ENCODE measurements at regions not wholly inside any gene's neighbourhood (a gene's known extent, or its start where the extent isn't known, plus 50 kb on each side); places are given as distances from the start of the nearest gene placed in this dataset.

DNA sequence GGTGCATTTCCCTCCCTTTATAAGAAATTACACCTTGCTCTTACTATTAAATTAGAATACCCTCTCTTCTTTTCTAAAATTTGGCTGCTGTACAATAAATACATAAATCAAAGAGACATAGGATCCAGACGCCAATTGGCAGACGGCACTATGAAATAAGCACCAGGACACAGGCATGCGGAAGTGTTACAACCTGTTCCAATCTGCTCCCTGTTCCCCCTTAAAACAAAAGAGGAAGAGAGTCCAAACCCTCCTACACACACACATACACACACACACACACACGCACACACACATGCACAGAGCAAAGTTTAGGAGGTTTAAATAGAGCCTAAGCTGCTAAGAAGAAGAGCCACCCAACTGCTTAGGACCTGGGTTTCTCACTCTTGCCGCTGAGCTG lies 75.6 kb upstream of the ZNF507 start:
- Histone ChIP-seq H3K79me2 (ENCODE audit: insufficient read depth, low read length) (no peaks in the 10 kb centered on the region), H3K27ac (ENCODE audit: low read depth, low read length) (no peak overlapping the region), H4K20me1 (ENCODE audit: insufficient read depth, low read length) (no peaks in the 10 kb centered on the region), H3K9me3 (ENCODE audit: low read depth, low read length) (no peaks in the 10 kb centered on the region), H2AFZ (ENCODE audit: low read length) (no peak overlapping the region), H3K4me2 (ENCODE audit: insufficient read depth, low read length) (no peak overlapping the region), H3K4me1 (ENCODE audit: insufficient read depth, low read length) (no peaks in the 10 kb centered on the region), H3K36me3 (ENCODE audit: insufficient read depth, low read length) (no peaks in the 10 kb centered on the region), H3K27me3 (ENCODE audit: insufficient read depth, low read length) (no peaks in the 10 kb centered on the region), H3K4me3 (ENCODE audit: insufficient read depth, low read length) (no peak overlapping the region)
- no peak for DNase-seq (ENCODE audit: insufficient read length, low spot score, missing footprints)
- TF ChIP-seq, protein P1, sequence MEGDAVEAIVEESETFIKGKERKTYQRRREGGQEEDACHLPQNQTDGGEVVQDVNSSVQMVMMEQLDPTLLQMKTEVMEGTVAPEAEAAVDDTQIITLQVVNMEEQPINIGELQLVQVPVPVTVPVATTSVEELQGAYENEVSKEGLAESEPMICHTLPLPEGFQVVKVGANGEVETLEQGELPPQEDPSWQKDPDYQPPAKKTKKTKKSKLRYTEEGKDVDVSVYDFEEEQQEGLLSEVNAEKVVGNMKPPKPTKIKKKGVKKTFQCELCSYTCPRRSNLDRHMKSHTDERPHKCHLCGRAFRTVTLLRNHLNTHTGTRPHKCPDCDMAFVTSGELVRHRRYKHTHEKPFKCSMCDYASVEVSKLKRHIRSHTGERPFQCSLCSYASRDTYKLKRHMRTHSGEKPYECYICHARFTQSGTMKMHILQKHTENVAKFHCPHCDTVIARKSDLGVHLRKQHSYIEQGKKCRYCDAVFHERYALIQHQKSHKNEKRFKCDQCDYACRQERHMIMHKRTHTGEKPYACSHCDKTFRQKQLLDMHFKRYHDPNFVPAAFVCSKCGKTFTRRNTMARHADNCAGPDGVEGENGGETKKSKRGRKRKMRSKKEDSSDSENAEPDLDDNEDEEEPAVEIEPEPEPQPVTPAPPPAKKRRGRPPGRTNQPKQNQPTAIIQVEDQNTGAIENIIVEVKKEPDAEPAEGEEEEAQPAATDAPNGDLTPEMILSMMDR (IDR thresholded peaks at IDR 0.05; ENCODE audit: extremely low read depth, low read depth, low read length), result no peak

DNA sequence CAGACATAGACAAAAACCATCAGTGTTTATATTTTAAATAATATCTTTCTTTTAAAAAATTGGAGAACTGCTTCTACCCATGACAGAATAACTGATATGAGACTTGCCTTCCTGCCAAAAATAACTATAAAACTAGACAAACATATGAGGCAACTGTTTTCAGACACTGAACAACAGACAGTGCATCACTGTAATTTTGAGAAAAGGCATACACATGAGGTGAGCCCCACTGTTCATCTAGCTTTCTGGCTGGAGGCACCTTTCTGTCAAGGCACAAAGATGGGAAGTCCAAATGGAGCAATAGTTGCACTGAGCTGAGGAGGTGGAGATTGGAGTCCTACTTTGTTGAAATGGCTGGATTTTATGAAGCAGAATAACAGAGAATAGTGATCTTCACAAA lies 71.9 kb upstream of the ZNF507 start:
- H3K27me3 ChIP-seq (ENCODE audit: insufficient read depth, low read length), result no peaks in the 10 kb centered on the region
- H4K20me1 ChIP-seq (ENCODE audit: insufficient read depth, low read length), result no peaks in the 10 kb centered on the region
- no peak overlapping the region for H3K27ac ChIP-seq (ENCODE audit: low read depth, low read length)
- H3K79me2 ChIP-seq (ENCODE audit: insufficient read depth, low read length), result no peaks in the 10 kb centered on the region
- TF ChIP-seq, protein P1 (IDR thresholded peaks at IDR 0.05; ENCODE audit: extremely low read depth, low read depth, low read length), result no peak
- H3K4me3 ChIP-seq (ENCODE audit: insufficient read depth, low read length), result no peak overlapping the region
- H2AFZ ChIP-seq (ENCODE audit: low read length), result no peak overlapping the region
- H3K4me2 ChIP-seq (ENCODE audit: insufficient read depth, low read length), result no peak overlapping the region
- H3K4me1 ChIP-seq (ENCODE audit: insufficient read depth, low read length), result no peaks in the 10 kb centered on the region
- H3K9me3 ChIP-seq (ENCODE audit: low read depth, low read length), result no peaks in the 10 kb centered on the region
- DNase-seq (ENCODE audit: insufficient read length, low spot score, missing footprints), result no peak
- H3K36me3 ChIP-seq (ENCODE audit: insufficient read depth, low read length), result no peaks in the 10 kb centered on the region

GRCh38 chr19:32287086-32287485 lies 58.3 kb upstream of the ZNF507 start:
- no peaks in the 10 kb centered on the region for H3K79me2 ChIP-seq (ENCODE audit: insufficient read depth, low read length)
- no peaks in the 10 kb centered on the region for H3K9me3 ChIP-seq (ENCODE audit: low read depth, low read length)
- H3K27ac ChIP-seq (ENCODE audit: low read depth, low read length), result no peak overlapping the region
- no peaks in the 10 kb centered on the region for H3K27me3 ChIP-seq (ENCODE audit: insufficient read depth, low read length)
- H3K4me3 ChIP-seq (ENCODE audit: insufficient read depth, low read length), result no peak overlapping the region
- H3K4me1 ChIP-seq (ENCODE audit: insufficient read depth, low read length), result peaks cover 10% of the 10 kb centered on the region
- peak; percentile 31 for DNase-seq (ENCODE audit: insufficient read length, low spot score, missing footprints)
- peak overlapping the region; percentile 75 for H3K4me2 ChIP-seq (ENCODE audit: insufficient read depth, low read length)
- no peaks in the 10 kb centered on the region for H4K20me1 ChIP-seq (ENCODE audit: insufficient read depth, low read length)
- peak overlapping the region; percentile 68 for H2AFZ ChIP-seq (ENCODE audit: low read length)
- no peaks in the 10 kb centered on the region for H3K36me3 ChIP-seq (ENCODE audit: insufficient read depth, low read length)
- TF ChIP-seq, protein P1 (IDR thresholded peaks at IDR 0.05; ENCODE audit: extremely low read depth, low read depth, low read length), result no peak

- peak overlapping the region; percentile 48 for H3K4me3 ChIP-seq (ENCODE audit: insufficient read depth, low read length)
- H3K36me3 ChIP-seq (ENCODE audit: insufficient read depth, low read length), result no peaks in the 10 kb centered on the region
- H3K27ac ChIP-seq (ENCODE audit: low read depth, low read length), result no peak overlapping the region
- no peaks in the 10 kb centered on the region for H3K27me3 ChIP-seq (ENCODE audit: insufficient read depth, low read length)
- TF ChIP-seq, protein P1 (IDR thresholded peaks at IDR 0.05; ENCODE audit: extremely low read depth, low read depth, low read length), result peak; percentile 64
- peak; percentile 78 for DNase-seq (ENCODE audit: insufficient read length, low spot score, missing footprints)
- H3K4me2 ChIP-seq (ENCODE audit: insufficient read depth, low read length), result peak overlapping the region; percentile 75
- H4K20me1 ChIP-seq (ENCODE audit: insufficient read depth, low read length), result no peaks in the 10 kb centered on the region
- peak overlapping the region; percentile 68 for H2AFZ ChIP-seq (ENCODE audit: low read length)
- no peaks in the 10 kb centered on the region for H3K79me2 ChIP-seq (ENCODE audit: insufficient read depth, low read length)
- H3K9me3 ChIP-seq (ENCODE audit: low read depth, low read length), result no peaks in the 10 kb centered on the region
- H3K4me1 ChIP-seq (ENCODE audit: insufficient read depth, low read length), result peaks cover 10% of the 10 kb centered on the region
Observed at GRCh38 chr19:32287811-32288227, 57.6 kb upstream of the ZNF507 start.

Measured in osteoblast (primary cell).